MM.1S (cell line): ENCODE measurements at regions not wholly inside any gene's neighbourhood (a gene's known extent, or its start where the extent isn't known, plus 50 kb on each side); places are given as distances from the start of the nearest gene placed in this dataset.

Source experiments
- DNase-seq: peaks from one replicate; pipeline ENCODE4 v3.0.0-alpha.2; 2015
- H2AFZ ChIP-seq: fragments of 300-600 bp; sonication (generic); 2 replicates; pipeline ENCODE4 v1.6.0; 2016; ENCODE audit warnings: antibody characterized with exemption, low read length
- H3F3A ChIP-seq: fragments of 300-600 bp; sonication (generic); 2 replicates; pipeline ENCODE4 v1.6.1; 2016; ENCODE audit warnings: mild to moderate bottlenecking, antibody characterized with exemption, low read length, moderate library complexity, mixed read lengths; ENCODE audit not compliant: insufficient read depth
- H3K27ac ChIP-seq: fragments of 300-600 bp; sonication (generic); 2 replicates; pipeline ENCODE4 v1.5.1; 2016; ENCODE audit warnings: mild to moderate bottlenecking, low read length
- H3K27me3 ChIP-seq: fragments of 300-600 bp; sonication (generic); replicated peaks from 2 replicates; pipeline ENCODE4 v1.6.0; 2016; ENCODE audit warnings: low read length; ENCODE audit not compliant: insufficient read depth
- H3K36me3 ChIP-seq: fragments of 300-600 bp; sonication (generic); replicated peaks from 2 replicates; pipeline ENCODE4 v1.6.1; 2016; ENCODE audit warnings: mild to moderate bottlenecking, low read length, mixed read lengths; ENCODE audit not compliant: insufficient read depth
- H3K4me1 ChIP-seq: fragments of 300-600 bp; sonication (generic); 2 replicates; pipeline ENCODE4 v1.6.1; 2016; ENCODE audit warnings: low read length, mixed read lengths
- H3K4me2 ChIP-seq: fragments of 300-600 bp; sonication (generic); 2 replicates; pipeline ENCODE4 v1.6.0; 2016; ENCODE audit warnings: low read depth, low read length
- H3K4me3 ChIP-seq: fragments of 300-600 bp; sonication (generic); 2 replicates; pipeline ENCODE4 v1.5.1; 2016; ENCODE audit warnings: low read length, mixed read lengths
- H3K79me2 ChIP-seq: fragments of 300-600 bp; sonication (generic); 2 replicates; pipeline ENCODE4 v1.6.1; 2016; ENCODE audit warnings: mixed run types, low read length, mixed read lengths
- H3K9ac ChIP-seq: fragments of 300-600 bp; sonication (generic); 2 replicates; pipeline ENCODE4 v1.6.1; 2016; ENCODE audit warnings: low read length, mixed read lengths
- H3K9me2 ChIP-seq: fragments of 300-600 bp; sonication (generic); replicated peaks from 2 replicates; pipeline ENCODE4 v1.6.1; 2016; ENCODE audit warnings: mild to moderate bottlenecking, low read length, mixed read lengths; ENCODE audit not compliant: insufficient read depth
- H3K9me3 ChIP-seq: fragments of 300-600 bp; sonication (generic); replicated peaks from 2 replicates; pipeline ENCODE4 v1.6.1; 2016; ENCODE audit warnings: mild to moderate bottlenecking, low read length, mixed read lengths; ENCODE audit not compliant: insufficient read depth
- H4K20me1 ChIP-seq: fragments of 300-600 bp; sonication (generic); 2 replicates; pipeline ENCODE4 v1.6.1; 2016; ENCODE audit warnings: mild to moderate bottlenecking, low read length, moderate library complexity, mixed read lengths; ENCODE audit not compliant: insufficient read depth
- EZH2 ChIP-seq: fragments of 300-600 bp; sonication (generic); optimal IDR thresholded peaks from 2 replicates; pipeline ENCODE3; 2017; ENCODE audit warnings: low read depth, mild to moderate bottlenecking, antibody characterized with exemption, low read length, mixed read lengths
- EZH2phosphoT487 ChIP-seq: fragments of 300-600 bp; sonication (generic); IDR thresholded peaks from 2 replicates; pipeline ENCODE4 v1.6.1; 2018; ENCODE audit warnings: antibody characterized with exemption, low read length
- TF ChIP-seq, protein P1 (sequence below): fragments of 300-600 bp; sonication (generic); IDR thresholded peaks from 2 replicates; pipeline ENCODE4 v1.5.1; 2016; ENCODE audit warnings: antibody characterized with exemption, low read length, mixed read lengths

DNA sequence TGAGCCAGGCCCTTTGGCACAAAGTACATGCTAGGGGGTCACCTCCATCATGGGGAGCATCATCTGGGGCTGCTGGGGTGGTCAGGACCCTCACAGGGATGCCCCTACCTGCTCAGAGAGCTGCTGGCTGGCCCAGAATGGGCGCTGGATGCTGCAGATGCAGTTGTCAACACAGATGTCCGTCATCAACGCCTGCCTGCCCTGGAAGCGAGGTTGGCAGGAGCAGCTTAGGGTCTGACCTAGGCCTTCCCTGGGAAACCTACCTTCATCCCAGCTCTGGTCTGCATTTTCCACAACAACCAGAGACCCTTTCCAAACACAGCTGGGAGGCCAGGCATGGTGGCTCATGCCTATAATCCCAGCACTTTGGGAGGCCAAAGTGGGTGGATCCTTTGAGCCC, 88.0 kb downstream of the EDN3 start:
- no peaks in the 10 kb centered on the region for H3K79me2 ChIP-seq
- H4K20me1 ChIP-seq, result no peaks in the 10 kb centered on the region
- no peaks in the 10 kb centered on the region for H3K9me3 ChIP-seq
- no peaks in the 10 kb centered on the region for H3K36me3 ChIP-seq
- H3K4me3 ChIP-seq, result no peak overlapping the region
- H3K9ac ChIP-seq, result no peak overlapping the region
- no peak overlapping the region for H2AFZ ChIP-seq
- H3K9me2 ChIP-seq, result no peaks in the 10 kb centered on the region
- DNase-seq, result no peak
- no peak overlapping the region for H3K27ac ChIP-seq
- H3K27me3 ChIP-seq, result peaks cover 75% of the 10 kb centered on the region
- TF ChIP-seq EZH2phosphoT487 (no peak), EZH2 (no peak)
- TF ChIP-seq, protein P1, sequence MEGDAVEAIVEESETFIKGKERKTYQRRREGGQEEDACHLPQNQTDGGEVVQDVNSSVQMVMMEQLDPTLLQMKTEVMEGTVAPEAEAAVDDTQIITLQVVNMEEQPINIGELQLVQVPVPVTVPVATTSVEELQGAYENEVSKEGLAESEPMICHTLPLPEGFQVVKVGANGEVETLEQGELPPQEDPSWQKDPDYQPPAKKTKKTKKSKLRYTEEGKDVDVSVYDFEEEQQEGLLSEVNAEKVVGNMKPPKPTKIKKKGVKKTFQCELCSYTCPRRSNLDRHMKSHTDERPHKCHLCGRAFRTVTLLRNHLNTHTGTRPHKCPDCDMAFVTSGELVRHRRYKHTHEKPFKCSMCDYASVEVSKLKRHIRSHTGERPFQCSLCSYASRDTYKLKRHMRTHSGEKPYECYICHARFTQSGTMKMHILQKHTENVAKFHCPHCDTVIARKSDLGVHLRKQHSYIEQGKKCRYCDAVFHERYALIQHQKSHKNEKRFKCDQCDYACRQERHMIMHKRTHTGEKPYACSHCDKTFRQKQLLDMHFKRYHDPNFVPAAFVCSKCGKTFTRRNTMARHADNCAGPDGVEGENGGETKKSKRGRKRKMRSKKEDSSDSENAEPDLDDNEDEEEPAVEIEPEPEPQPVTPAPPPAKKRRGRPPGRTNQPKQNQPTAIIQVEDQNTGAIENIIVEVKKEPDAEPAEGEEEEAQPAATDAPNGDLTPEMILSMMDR, result no peak
- H3F3A ChIP-seq, result no peaks in the 10 kb centered on the region
- H3K4me1 ChIP-seq, result no peaks in the 10 kb centered on the region
- H3K4me2 ChIP-seq, result no peak overlapping the region

DNA sequence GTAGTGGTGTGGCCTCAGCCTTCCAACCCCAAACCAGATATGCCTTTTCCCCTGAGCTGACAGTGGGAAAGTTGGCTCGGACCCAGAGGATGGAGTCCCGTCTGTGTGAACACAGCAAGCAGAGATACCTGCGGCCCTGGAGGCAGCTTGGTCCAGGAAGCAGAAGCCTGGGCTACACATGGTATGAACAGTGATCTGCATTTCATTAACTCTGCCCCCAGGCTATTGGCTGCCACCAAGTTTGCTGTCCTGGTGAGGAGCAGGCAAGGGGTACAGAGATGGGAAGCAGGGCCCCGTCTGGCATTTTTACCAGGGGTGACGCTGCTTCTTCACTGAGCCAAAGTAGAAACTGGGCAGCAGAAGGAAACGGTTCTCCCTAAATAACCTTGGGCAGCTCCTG, 90.0 kb downstream of the EDN3 start:
- Histone ChIP-seq H3K36me3 (no peaks in the 10 kb centered on the region), H3K27me3 (peaks cover 93% of the 10 kb centered on the region), H3K9me3 (no peaks in the 10 kb centered on the region), H3K9ac (no peak overlapping the region), H3K4me3 (no peak overlapping the region), H2AFZ (no peak overlapping the region), H3F3A (no peaks in the 10 kb centered on the region), H3K79me2 (no peaks in the 10 kb centered on the region), H3K4me1 (no peaks in the 10 kb centered on the region), H3K27ac (no peak overlapping the region), H3K4me2 (no peak overlapping the region), H3K9me2 (no peaks in the 10 kb centered on the region), H4K20me1 (no peaks in the 10 kb centered on the region)
- TF ChIP-seq, protein P1, result no peak
- TF ChIP-seq EZH2phosphoT487 (no peak), EZH2 (no peak)
- no peak for DNase-seq

DNA sequence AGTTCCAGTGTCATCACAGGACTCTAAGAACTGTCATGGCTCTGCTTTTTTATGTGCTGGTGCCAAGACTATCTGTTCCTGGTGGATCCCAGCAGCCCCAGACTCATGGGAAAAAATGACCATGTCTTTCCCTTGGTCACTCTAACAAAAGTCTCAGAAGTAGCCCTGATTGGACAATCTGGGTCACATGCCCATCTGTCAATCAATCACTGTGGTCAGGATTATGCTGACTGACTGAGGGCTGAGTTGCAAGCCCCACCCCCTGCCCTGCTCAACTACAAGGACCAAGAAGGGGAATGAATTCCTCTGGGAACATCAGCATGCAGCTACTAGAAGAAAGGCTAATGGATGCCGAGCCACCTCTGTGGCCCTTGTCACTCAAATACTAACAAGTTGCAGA, 91.6 kb downstream of the EDN3 start:
- TF ChIP-seq EZH2, result no peak
- Histone ChIP-seq H3K79me2 (no peaks in the 10 kb centered on the region), H2AFZ (no peak overlapping the region), H3K9me2 (no peaks in the 10 kb centered on the region), H3K4me3 (no peak overlapping the region), H3K9me3 (no peaks in the 10 kb centered on the region), H3F3A (no peaks in the 10 kb centered on the region), H3K27me3 (peaks cover 94% of the 10 kb centered on the region), H3K36me3 (no peaks in the 10 kb centered on the region), H3K27ac (no peak overlapping the region), H3K4me2 (no peak overlapping the region), H3K9ac (no peak overlapping the region), H4K20me1 (no peaks in the 10 kb centered on the region), H3K4me1 (no peaks in the 10 kb centered on the region)
- DNase-seq, result no peak

DNA sequence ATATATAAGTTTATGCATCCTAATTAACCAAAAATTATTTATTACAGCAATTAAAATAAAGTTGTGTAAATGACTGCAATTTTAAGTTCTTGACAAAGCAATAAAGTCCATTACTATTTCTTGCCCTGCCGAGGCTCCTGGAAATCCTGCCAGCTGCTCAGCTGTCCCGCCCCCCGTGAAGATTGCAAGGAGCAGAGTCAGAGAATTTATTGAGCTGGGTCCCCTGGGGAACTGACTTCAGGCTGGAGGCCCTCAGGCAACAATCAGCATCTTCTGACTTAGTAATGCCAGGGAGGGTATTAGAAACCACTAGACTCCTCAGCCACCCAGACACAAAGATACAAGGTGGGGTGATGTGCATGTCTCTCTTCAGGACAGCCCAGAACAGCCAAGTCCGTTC, 92.3 kb downstream of the EDN3 start:
- Histone ChIP-seq H3K9me2 (no peaks in the 10 kb centered on the region), H2AFZ (no peak overlapping the region), H3K36me3 (no peaks in the 10 kb centered on the region), H3K27ac (no peak overlapping the region), H3K79me2 (no peaks in the 10 kb centered on the region), H3K27me3 (peaks cover 93% of the 10 kb centered on the region), H3K9ac (no peak overlapping the region), H3K9me3 (no peaks in the 10 kb centered on the region), H3K4me3 (no peak overlapping the region), H3K4me1 (no peaks in the 10 kb centered on the region), H4K20me1 (no peaks in the 10 kb centered on the region), H3K4me2 (no peak overlapping the region), H3F3A (no peaks in the 10 kb centered on the region)
- TF ChIP-seq, protein P1, result no peak
- TF ChIP-seq EZH2phosphoT487 (no peak), EZH2 (no peak)
- DNase-seq, result no peak
